Spleen (tissue), 7 donors: ENCODE measurements at regions not wholly inside any gene's neighbourhood (a gene's known extent, or its start where the extent isn't known, plus 50 kb on each side); places are given as distances from the start of the nearest gene placed in this dataset.

Source experiments
- CTCF ChIP-seq, 11 experiments: fragments of 200-600 bp in 7 of 11; fragments of 450-650 bp in 4 of 11; sonication (generic) in 4 of 11; IDR thresholded peaks in 8 of 11; conservative IDR thresholded peaks in 3 of 11; 1 replicate in 7 of 11; 2 replicates in 4 of 11; pipeline versions ENCODE4 v1.4.0 to v1.8.0; 2016 to 2021; ENCODE audit warnings: antibody characterized with exemption in 11 of 11, inconsistent platforms in 4 of 11, mild to moderate bottlenecking in 1 of 11
- POLR2A ChIP-seq, 3 donors: fragments of 450-650 bp; IDR thresholded peaks; one replicate each; pipeline ENCODE4 v1.5.1; 2017; ENCODE audit warnings: antibody characterized with exemption in 3 of 3, mild to moderate bottlenecking in 1 of 3
- POLR2AphosphoS5 ChIP-seq, 3 donors: sonication (generic); formaldehyde crosslinking; IDR thresholded peaks; one replicate each; pipeline ENCODE4 v1.5.1; 2017; ENCODE audit warnings: antibody characterized with exemption in 3 of 3
- donor health status: DM: no; HTN: no; CAD: no; lungs with moderate emphysema.
- donor health status: DM: no; HTN: no; CAD: no.
- donor health status: DM: no; HTN: no; CAD: no.

- no peak for TF ChIP-seq CTCF (IDR thresholded peaks at IDR 0.05 in 8 of 11, conservative IDR thresholded peaks at IDR 0.05 in 3 of 11)
- no peak for TF ChIP-seq POLR2A (IDR thresholded peaks at IDR 0.05)
- no peak for TF ChIP-seq POLR2AphosphoS5 (IDR thresholded peaks at IDR 0.05)
These were observed 197.9 kb downstream of the DIRAS2 start for GRCh38 chr9:90444609-90445204.
